NCI-H2029 treated with DMSO at 0.1 percent for 48 hours (cell line): ENCODE measurements at regions not wholly inside any gene's neighbourhood (a gene's known extent, or its start where the extent isn't known, plus 50 kb on each side); places are given as distances from the start of the nearest gene placed in this dataset.

Source experiments
- DNase-seq: peaks from one replicate; lab custom pipeline; 2025; lab: John Stamatoyannopoulos, UW

DNA sequence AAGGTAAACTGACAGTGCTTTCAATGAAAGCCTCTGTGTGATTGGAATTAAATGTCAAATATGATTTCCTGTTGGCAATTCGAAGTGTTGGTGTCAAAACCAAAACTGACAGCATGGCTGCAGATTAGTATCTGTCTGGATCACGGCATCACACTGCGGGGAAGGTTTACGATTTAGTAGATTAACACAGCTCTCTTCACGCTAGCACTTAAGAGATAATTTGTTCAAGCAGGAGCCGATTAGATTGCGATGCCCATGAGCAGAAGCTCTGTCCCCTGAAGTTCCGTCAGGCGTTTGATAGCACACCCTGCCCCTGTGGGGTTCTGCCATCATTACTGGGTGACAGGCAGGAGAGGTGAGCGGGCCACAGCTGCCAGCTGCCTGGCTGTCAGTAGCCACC, 279.5 kb upstream of the AUTS2 start:
- no peak for DNase-seq

DNA sequence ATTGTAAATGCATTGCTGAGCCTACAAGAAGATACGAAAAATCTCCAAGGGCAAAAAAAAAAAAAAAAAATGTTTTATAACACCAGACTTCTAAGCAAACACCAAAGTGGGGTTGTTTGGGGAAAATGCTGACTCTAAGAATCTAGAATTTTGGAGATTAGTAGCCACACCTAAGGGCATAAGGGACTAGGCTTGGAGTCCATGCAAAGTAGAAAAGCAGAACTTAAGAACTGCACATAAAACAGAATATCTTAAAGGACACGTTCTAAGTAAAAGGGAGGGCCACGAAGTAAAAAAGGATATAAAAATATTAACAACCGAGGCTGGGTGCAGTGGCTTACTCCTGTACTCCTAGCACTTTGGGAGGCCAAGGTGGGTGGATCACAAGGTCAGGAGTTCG, 269.8 kb upstream of the AUTS2 start:
- DNase-seq = no peak

DNA sequence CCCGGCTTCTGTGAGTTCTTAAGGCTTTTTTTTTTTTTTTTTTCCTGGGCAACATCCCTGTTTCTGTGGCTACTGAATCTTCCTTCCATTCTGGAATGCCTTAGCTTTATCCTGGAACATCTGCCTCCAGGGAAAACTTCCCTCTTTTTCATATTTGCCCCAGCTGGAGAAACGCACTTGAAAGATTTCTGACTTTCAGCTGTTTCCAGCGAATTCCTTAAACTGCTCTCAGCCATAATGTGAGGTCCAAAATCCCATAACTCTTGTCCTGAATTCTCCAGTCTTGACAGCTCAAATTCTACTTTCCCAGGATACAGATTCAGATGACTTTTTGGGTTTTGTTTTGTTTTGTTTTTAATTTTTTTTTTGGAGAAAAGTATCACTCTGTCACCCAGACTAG, 263.6 kb upstream of the AUTS2 start:
- DNase-seq = no peak

DNA sequence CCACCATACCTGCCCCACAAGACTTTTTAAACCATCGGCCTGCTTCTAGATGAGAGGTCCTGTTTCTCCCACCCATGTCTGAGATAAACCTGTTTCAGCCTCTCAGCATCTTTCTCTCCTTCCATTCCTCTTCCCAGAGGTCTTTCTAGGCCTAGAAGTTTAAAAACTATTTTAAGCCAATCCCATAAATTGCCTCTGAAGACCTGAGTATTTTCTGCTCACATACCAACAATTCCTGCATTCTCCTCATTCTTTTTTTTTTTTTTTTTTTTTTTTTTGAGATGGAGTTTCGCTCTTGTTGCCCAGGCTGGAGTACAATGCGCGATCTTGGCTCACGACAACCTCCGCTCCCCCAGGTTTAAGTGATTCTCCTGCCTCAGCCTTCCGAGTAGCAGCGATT, 262.9 kb upstream of the AUTS2 start:
- no peak for DNase-seq

DNA sequence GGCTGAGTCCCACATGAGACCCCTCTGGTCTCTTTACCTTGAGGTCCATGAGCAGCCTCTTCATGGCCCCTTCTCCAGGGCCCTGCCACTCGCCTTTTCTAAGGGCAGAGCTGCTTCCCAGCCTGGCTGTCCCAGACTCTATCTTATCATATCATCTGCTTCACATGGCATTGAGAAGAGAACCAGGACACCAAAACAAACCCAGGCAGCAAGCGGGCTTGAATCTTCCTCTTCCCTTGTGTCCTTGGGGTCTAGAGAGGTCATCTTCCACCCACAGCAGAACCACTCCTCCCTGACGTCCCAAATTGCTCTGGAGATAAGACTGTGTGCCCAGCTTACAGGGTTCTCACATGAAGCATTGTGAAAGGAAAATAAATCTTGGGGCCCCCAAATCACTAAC, 261.3 kb upstream of the AUTS2 start:
- DNase-seq = no peak

DNA sequence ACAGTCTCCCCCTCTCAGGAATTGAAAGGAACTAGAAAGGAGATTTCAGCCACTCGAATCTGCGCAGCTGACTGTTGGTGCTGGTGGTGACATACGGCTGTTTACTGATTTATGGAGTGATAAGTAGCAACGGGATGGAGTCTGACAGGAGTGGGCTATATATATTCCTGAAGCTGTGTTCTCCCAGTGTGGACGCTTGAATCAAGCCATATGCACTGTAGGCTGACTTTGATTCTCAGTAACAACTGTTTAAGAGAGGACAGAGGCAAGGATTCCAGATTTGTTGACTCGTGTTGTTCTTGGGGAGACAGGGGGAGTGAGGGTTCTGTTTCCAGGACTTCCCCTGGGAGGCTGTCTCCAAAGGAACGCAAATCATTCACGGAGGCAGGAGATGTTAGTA, 260.1 kb upstream of the AUTS2 start:
- DNase-seq = no peak

DNA sequence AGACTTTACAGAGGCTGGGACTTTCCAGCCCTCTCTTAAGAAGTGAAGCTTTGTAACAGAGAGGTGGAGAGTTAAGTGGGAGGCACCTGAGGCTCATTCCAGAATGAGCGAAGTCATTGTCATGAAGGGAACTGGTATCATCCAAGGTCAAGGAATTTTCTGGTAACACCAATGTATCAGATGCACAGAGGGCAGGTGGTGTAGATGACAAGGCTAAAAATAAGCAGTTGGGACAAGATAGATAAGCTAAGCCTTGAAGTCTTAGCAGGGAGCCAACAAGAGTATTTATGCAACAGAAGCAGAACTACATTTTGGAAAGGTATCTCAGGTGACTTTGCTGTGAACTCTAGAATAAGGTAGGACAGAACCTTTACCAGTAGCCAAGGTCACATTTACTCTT, 257.0 kb upstream of the AUTS2 start:
- no peak for DNase-seq

DNA sequence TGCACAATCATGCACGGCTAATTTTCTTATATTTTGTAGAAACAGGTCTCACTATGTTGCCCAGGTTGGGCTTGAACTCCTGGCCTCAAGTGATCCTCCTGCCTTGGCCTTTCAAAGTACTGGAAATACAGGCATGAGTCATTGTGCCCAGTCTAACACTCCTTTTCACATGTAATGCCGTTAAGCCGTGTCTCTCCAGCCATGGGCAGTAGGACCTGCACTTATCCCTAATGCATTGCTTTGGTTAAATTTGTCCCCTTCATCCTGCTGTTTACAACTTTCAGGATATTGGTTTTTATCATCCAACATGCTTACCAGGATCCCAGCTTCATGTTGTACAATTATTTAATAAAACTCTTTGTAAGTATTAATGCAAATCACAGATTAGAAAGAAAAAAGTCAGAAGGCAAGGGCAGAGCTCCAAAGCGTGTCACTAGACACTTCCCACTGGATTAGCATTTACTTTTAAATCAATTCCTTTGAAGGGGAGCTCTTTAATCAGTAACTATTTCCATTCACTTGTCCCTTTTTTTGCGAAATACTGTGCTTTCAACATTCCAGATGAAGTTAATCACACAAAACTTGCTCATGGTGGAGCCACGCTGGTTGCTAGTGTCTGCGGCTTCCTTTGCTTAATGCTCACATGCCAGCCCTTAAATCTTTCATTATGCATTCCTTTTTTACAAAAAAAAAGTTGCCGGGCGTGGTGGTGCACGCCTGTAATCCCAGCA, 256.0 kb upstream of the AUTS2 start:
- DNase-seq = no peak

DNA sequence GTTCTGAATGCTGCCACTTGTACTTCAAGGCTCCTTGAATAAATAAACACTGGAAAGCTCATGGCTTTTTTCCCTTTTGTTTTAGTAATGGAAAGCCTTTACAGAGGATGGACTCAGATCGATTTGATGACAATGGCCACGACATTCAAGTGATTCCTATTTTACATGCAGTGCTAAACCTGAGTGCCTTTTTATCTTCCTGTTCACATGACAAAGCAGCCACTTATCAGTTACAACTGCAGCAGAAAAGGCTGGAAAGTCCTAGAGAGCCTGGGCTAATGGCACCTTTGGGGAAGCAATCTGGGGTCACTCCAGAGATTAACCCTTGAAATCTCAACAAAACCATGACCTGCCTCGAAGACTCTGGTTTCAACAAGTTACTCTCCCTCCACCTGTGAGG, 249.0 kb upstream of the AUTS2 start:
- peak; percentile 91 for DNase-seq

DNA sequence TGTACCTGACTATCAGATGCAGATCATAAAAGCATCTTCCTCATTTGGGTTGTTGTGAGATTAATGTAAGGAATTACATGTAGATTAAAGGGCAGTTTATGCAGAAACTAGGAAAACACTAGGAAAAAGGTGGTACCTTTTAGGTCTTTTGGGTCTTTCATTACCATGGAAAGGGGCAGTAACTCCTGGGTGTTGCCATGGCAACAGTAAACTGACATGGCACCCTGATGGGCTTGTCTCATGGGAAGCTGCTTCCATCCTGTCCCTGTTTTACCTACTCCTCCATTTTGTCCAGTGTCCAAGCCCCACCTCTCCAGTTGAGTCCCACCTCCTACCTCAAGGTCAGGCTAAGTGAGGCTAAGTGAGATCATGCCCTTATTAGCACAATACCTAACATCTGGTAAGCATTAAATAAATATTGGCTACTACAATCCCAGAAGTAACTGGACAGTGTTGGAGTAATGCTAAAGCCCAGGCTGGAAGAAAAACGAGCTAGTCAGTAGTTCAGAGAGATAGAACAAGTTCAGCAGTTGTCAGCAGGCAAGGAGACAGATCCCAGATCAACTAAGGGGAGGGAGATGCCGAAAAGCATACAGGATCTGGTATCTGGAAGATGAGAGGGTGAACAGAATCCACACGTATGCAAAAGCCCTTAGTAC, 240.0 kb upstream of the AUTS2 start:
- peak; percentile 8 for DNase-seq

DNA sequence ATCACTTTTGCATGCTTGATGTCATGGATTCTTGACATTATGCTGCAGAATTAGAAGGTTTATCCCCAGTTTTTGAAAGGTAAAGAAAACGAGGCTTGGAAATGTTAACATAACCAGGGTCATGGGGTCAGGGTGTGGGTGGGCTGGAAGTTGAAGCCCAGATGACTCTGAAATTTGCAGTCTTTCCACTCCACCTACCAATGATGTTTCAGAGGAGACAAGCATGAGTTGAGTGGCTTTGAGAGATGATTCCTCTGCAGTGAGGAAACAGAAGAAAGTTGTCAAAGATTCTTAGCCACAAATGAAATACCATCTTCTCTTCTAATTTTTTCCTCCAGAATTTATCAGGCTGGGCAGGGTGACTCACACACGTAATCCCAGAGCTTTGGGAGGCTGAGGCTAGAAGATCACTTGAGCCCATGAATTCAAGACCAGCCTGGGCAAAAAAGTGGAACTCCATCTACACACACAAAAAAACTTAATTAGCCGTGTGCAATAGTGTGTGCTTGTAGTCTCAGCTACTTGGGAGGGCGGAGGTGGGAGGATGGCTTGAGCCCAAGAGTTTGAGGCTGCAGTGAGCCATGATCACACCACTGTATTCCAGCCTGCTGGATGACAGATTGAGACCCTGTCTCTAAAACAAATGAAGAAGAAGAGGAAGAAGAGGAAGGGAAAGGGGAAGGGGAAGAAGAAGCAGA, 239.1 kb upstream of the AUTS2 start:
- no peak for DNase-seq

DNA sequence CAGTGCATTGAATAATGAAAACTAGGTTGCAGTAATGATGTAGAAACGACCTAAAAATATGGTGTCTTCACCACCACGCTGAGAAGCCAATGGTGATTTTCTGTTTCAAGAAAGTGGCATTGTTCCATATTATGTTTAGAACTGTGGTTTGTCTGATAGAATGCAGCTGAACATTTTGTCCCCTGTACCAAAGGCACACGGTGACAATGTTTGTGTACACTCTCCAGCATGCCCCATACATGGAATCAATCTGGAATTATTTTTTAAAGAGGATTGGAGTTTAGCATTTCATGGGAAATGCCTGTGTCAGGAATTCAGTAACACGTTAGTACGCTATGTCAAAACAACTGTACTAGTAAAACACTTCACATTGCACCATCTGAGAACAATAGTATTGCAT, 237.4 kb upstream of the AUTS2 start:
- DNase-seq = no peak

DNA sequence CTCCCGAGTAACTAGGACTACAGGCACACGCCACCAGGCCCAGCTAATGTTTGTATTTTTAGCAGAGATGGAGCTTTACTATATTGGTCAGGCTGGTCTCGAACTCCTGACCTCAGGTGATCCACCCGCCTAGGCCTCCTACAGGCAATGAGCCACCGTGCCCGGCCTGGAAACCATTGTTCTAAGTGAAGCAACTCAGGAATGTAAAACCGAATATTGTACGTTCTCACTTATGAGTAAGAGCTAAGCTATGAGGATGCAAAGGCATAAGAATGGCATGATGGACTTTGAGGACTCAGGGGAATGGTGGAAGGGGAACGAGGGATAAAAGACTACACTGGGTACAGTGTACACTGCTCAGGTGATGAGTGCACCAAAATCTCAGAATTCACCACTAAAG, 235.1 kb upstream of the AUTS2 start:
- no peak for DNase-seq

DNA sequence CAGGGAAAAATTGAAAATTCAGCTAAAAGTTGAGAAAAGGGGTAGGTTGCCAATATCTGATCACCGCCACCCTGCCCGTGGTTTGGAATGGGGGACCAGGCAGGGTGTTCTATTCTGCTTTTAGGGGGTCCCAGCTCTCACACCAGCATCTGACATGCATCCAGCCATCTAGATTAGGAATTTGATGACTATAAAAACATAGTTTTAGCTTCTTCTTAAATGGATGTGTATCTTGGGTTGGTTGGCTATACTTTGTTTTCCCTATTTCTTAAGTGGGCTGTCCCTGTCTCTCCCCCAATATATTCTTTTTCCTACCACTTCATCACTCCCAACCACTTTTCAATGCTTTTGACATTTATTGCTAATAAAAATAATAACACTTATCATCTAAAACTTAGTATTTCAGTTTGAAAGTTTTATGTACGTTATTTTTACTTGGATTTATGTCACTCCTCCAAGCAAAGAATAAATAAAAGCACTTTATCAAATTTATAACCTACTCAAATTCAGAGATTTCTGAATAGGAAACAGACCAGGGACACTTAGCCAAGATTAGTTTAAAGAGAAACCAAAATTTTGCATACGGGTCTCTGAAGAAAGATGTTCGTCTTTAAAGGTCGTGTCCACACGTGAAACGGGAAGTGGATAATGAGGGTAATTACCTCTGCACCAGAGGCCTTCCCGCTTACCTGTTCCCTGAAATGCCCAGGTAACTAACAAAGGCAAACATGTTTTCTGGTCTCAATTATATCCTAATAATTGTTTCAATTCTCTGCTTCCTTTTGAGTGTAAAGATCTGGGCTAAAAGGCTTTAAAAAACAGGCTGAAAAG, 233.2 kb upstream of the AUTS2 start:
- DNase-seq = no peak

DNA sequence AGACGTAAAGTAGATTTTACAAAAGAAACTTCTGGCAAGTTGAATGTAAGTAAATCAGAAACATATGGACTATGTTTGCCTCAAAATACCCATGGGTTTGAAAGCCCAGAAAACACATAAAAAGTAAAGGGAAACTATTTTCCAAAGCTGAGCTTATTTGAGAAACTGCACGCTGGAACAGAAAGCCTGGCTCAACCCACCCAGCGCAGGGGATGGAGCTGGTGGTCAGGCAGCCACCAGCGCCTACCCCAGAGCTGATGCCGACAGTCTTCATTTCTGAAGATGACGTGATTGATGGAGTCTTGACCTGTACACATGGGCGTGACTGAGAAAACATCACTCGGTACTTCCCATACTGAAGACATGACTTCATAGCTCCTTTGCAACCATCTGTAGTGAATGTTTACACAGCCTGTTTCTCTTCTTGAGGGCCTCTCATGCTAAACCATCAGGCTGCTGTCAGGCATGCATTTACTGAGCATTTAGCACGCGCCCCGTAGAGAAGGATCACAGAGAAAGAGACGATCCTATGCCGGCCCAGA, 232.6 kb upstream of the AUTS2 start:
- peak; percentile 4 for DNase-seq

DNA sequence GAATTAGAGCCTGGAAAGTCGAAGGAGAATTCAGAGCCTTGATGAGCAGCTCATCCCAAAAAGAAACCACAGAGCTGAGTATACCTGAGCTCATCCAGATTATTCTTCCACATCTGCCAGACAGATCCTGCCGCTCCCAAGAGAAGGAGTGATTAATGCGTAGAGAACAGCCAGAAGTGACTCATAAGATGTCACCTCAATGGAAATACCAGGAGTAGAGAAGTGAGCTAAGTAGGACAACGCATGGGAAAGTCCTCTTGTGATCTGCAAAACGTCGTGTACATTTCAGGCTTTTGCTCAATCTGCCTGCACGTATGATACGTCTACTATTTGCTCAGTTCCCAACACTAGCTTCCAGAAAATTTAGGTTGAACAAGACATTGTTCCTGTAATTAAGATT, 230.5 kb upstream of the AUTS2 start:
- no peak for DNase-seq

DNA sequence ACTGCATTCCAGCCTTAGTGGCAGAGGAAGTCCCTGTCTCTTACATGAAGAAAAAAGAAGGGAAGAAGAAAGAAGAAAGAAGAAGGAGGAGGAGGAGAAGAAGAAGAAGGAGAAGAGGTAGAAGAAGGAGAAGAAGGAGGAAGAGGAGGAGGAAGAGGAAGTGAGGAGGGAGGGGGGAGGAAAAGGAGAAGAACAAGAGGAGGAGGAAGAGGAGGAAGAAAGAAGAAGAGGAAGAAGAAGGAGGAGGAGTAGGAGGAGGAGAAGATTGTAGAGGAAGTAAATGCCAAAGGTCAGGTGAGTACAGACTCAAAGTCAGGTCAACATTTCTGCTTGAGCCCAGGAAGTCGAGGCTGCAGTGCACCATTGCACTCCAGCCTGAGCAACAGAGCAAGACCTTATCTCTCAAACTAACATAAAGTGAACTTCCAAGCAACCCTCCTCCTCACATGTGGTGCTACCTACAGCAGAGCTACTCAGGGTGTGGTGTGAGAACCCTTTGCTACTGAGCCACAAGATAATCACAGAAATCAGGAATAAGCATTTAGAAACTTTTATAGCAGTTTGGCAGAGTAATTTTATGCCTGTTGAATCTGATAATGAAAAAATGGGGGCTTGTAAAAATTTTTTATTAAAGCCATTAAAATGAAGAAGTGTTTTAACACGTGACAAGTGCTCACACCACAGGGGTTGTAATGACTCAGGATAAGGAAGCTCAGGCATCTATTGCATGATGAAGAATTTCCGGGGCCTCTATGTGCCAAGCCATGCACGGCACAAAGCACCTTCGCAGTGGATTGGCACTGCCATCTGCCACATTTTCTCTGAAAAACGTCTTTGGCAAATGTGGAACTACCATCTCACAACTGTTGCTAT, 224.9 kb upstream of the AUTS2 start:
- no peak for DNase-seq

DNA sequence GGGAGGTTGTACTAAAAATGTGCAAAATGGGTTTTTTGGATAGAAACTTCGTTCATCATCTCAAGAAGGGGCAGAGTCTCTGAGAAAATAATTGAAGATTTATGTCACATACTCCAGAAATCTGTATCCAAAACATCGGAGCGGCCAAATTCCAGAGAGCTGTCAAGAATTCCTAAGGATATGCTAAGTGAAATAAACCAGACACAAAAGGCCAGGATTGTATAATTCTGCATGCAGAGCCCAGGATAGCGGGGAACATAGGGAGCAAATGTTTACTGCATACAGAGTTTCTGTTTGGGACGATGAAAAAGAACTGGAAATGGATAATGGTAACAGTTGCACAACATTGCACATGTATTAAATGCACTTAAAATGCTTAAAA, 224.2 kb upstream of the AUTS2 start:
- no peak for DNase-seq

DNA sequence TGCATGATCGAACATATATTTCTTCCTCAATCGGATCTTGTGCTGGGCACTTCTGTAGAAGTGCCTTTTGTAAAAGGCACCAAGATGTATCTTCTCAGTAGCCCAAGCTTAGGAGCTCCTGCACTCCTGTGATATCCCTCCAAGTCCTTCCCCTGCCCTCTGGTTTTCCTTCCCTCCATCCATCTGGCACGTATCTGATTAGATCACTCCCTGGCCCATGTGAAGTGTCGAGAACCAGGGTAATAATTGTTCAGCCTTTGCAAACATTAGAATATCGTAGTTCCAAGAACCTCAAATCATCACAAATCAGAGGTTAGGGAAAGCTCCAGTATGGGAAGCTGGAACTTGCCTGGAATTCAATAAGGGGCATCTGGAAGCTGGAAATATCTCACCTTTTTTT, 221.1 kb upstream of the AUTS2 start:
- DNase-seq = no peak

DNA sequence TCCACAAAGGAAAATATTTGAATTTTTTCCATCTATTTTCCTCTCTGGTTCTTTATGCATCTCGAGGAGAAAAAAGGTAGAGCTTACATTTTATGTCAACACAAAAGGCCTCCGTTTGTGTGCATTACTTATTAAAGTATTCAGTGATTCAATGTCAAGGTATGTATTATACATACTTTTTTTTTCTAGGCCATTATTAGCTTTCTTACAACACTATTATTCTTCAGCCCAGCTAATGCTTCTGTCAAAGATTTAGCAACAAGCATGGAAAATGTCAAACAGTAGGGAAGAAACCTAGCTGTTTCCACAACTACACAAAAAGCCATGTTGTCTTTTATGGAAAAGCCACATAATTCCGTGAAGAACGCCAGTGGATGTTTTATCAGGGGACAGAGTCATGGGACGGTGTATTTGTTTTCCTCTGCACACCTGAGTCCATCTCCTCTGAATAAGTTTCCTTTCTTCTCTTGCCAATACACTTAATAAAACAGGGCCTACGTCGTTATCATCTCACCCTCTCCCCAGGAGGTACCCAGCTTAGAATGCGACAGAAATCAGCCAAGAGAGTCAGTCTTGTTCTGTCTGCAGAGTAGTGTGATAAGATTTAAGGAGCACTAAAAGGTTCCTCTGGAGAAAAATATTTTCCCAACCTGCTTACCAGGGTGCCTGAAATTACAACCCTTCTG, 209.7 kb upstream of the AUTS2 start:
- DNase-seq = no peak

DNA sequence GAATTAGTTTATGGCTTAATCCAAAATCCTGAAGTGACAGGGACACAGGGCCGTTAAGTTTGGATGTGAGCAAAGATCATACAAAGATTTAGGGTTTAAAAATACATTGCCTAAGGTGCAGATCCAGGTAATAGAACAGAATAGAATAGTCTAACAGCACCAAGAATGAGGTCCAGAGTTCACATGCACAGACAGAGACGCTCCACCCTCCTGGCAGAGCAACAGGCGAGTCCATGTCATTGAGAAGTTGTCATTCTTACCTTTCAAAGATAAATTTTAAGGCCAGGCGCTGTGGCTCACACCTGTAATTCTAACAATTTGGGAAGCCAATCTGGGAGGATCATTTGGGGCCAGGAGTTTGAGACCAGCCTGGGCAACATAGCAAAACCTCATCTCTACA, 209.1 kb upstream of the AUTS2 start:
- no peak for DNase-seq
